ENCODE measurements at regions not wholly inside any gene's neighbourhood (a gene's known extent, or its start where the extent isn't known, plus 50 kb on each side); places are given as distances from the start of the nearest gene placed in this dataset.

DNA sequence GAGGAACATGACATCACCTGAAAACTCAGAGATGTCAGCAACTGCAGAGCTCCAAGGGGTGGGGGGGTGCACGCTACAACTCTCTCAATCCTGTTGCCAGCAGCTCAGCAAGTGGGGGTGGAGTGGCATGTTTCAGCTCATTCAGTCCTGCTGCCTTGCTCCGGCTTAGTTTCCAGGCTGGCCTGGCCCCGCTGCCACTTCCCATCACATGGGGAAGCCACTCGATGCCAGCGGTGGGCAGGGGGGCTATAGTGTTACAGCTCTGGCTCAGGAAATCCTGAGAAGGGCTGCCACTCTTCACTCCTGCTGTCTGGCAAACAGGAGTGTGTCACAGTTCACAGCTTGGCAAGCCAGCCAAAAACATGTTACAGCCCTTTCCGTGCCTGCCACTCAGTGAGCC is 356.5 kb upstream of the GULP1 start:
- DNase-seq (ENCODE audit: low spot score): no peak

DNA sequence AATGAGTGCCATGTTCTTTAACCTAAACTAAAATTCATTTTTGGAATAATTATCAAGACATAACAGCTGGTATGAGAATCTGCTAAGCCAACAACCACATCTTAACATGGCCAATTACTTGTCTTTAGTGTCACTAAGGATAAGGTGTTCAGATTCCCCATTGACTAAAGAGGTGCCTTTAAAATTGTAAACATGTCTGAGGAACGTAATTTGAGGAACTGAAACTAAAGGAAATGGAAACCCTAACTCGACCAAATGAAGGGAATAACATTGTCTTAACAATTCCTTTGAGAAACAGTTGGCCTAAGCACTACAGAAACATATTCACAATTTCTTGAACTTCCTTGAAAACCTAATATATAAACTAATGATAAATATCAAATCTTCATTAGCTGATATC is 355.4 kb upstream of the GULP1 start:
- DNase-seq (ENCODE audit: low spot score): no peak

DNA sequence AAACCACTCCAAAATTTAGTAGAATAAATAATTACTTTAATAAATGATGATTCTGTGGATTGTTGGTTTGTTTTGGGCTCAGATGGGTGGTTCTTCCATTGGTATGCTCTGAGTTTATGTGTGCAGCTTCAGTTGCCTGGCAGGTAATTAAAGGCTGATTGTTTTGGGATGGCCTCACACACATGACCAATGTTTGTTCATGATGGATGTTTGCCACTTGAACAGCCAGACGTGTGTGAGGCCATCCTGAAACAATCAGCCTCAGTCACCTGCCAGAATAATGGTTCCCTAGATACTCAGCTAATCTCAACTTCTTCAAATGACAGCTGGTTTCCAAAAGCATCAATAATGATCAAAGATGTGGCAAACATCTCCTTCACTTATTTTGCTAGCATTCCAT is 352.5 kb upstream of the GULP1 start:
- DNase-seq (ENCODE audit: low spot score): no peak

DNA sequence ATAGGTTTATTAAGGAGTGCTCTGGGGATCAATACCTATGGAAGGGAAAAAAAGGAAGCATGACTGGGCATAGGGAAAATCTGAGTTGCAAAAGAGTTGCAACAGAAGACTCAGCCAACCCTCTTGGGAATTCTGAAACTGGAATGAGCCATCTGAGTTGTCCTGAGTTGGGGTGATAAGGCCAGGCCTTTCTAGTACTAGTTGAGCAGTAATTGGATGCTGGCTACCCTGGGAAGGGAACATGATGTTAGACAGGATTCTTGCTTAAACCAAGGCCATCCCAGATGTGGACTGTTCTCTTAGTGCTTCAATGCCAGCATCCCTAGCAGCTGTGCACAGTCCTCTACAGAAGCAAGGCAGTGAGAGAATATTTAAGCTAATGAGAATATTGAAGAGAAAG is 348.8 kb upstream of the GULP1 start:
- DNase-seq (ENCODE audit: low spot score): no peak

DNA sequence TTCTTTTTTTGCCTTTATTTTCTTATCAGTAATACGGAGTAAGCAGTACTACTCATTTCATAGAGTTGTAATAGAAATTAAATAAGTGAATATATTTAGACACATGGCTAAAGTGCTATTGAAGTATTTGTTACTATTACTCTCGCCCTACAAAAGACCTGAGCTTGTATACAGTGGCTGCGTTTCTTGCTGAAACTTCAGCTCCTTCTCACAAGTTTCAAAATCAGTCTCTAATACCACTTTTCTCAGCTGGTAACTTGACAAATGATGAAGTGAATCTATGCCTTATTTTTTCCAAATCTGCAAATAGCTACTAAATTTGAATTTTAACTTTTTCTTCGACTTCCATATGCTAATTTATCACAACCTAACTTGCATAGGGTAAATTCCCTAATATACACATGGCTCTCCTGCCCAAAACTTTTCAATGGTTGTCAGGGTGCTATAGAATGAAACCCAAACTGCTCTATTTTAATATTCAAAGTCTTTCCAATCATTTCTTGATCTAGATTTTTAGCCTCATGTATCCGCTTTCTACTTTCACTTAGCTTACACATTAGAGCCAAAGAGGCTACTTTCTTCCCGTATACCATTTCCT is 347.8 kb upstream of the GULP1 start:
- no peak for DNase-seq (ENCODE audit: low spot score)

DNA sequence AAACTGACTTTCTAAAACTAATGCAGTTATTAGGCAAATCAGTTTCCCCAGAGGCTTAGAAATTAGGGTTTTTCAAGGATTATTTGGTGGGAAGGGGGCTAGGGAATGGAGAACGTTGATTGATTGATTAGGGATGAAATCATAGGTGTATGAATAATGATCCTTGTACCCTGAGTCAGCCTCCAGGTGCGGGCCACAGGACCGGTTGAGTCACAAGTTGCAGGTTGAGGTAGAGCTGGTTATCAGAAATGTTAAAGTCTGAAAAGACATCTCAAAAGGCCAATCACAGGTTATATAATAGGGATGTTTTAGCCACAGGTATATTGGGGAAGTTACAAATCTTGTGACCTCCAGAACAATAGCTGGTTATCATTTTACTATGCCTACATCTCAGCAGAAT is 341.8 kb upstream of the GULP1 start:
- no peak for DNase-seq (ENCODE audit: low spot score)

DNA sequence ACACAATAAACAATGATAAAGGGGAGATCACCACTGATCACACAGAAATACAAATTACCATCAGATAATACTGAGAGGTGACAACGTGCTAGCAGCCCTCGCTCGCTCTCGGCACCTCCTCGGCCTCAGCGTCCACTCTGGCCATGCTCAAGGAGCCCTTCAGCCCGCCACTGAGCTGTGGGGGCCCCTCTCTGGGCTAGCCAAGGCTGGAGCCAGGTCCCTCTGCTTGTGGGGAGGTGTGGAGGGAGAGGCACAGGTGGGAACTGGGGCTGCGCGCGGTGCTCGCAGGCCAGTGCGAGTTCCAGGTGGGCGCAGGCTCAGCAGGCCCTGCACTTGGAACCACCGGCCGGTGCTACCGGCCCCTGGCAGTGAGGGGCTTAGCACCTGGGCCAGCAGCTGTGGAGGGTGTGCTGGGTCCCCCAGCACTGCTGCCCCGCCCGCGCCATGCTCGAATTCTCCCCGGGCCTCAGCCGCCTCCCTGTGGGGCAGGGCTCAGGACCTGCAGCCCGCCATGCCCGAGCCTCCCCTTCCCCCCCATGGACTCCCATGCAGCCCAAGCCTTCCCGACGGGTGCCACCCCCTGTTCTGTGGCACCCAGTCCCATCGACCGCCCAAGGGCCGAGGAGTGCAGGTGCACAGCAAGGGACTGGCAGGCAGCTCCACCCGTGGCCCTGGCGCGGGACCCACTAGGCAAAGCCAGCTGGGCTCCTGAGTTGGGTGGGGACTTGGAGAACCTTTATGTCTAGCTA is 340.0 kb upstream of the GULP1 start:
- DNase-seq (ENCODE audit: low spot score): no peak

DNA sequence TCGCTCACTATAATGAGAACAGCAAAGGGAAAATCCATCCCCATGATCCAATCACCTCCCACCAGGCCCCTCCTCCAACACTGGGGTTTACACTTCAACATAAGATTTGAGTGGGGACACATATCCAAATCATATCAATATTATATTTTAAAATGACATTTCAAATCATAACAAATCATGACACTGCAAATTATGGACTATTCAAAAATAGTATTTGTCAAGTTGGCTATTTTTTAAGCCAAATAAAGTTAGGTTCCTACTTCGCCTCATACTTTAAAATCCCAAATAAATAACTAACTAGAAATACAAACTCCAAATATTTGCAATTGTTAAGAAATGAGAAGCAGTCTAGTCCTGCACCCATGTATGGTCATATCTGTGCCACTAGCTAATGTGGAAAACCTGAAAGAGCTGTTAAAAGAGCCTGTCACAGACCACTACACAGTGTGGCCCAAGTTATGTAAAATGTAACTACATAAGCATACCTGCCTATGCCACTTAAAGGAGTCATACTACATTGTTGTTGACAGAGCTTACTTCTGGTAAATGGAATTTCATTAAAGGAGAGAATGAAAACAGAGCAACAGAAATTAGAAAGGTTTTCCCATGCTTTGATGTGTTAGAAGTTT is 334.7 kb upstream of the GULP1 start:
- DNase-seq (ENCODE audit: low spot score): no peak

DNA sequence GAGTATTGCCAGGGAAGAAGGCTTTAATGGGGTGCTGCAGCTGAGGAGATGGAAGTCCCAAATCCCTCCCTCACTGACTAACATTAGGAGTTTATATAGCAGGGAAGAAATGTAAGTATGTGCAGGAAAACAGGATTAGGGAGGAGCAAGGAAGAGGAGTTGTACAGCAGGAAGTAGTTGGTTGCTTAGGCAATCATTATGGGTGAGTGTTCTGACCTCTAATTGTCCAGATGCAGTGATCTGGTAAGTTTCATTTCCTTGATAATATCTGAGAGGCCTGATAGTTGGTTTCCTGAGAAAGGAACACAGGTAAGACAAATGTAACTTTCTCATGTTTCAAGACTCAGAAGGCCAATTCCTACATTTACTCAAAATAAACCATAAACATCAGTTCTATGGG is 331.9 kb upstream of the GULP1 start:
- DNase-seq (ENCODE audit: low spot score): no peak

DNA sequence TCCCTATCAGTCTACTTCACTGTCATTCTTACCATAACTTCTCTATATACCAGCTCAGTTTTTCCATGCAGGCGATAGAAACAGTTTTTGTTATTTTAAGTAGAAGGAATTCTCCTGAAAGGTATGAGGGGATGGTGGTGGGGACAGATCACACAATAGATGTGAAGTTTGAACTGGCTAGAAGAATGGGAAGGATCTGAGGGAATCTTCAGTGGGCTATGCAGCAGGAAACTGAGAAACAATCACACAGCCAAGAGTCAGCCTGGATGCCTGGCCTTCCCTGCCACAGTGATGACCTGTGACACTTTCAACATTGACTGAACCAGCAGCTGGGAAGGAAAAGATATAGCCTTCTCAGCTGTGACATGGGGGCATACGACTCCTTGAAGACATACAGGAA is 329.1 kb upstream of the GULP1 start:
- no peak for DNase-seq (ENCODE audit: low spot score)

DNA sequence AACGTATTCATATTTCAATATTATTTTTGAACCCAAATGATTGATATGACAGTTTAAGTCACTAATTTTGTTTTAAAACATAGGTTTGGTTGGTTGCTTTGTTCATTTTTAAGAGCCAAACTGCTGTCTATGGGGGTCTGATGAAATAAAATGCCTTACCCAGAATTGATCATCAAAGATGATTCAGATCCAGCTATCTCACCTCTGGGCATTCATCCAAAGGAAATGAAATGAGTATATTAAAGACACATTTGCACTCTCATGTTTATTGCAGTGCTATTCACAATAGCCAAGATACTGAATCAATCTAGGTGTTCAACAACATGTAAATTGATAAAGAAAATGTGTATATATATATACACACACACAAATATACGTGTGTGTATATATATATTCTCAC is 326.9 kb upstream of the GULP1 start:
- no peak for DNase-seq (ENCODE audit: low spot score)

DNA sequence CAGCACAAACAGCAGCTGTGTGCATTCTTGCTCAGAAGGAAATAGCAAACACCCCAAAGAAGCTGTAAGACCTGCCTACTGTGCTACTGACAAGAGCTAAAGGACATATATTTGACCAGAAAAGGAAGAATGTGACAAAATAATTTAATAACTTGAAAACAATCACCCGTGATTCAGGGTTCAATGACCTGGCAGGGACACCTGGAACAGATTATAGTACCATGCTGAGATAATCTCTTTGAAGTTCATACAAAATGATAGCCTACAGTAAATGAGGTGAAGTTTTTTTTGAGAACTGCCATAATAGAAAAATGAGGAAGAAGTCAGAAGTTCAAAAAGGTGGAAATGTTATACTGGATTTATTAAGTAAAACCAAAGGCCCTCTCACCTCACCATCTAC is 324.8 kb upstream of the GULP1 start:
- no peak for DNase-seq (ENCODE audit: low spot score)

DNA sequence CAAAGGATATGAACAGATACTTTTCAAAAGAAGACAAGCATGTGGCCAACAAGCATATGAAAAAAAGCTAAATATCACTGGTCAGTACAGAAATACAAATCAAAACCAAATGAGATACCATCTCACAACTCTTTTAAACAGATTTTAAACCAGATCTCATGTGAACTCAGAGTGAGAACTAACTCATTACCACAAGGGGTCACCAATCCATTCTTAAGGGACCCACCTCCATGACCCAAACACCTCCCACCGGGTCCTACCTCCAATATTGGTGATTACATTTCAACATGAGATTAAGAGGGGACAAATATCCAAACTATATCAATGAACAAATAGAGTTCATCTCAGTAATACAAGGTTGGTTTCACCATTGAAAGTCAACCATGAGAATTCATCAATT is 319.8 kb upstream of the GULP1 start:
- DNase-seq (ENCODE audit: low spot score): no peak

DNA sequence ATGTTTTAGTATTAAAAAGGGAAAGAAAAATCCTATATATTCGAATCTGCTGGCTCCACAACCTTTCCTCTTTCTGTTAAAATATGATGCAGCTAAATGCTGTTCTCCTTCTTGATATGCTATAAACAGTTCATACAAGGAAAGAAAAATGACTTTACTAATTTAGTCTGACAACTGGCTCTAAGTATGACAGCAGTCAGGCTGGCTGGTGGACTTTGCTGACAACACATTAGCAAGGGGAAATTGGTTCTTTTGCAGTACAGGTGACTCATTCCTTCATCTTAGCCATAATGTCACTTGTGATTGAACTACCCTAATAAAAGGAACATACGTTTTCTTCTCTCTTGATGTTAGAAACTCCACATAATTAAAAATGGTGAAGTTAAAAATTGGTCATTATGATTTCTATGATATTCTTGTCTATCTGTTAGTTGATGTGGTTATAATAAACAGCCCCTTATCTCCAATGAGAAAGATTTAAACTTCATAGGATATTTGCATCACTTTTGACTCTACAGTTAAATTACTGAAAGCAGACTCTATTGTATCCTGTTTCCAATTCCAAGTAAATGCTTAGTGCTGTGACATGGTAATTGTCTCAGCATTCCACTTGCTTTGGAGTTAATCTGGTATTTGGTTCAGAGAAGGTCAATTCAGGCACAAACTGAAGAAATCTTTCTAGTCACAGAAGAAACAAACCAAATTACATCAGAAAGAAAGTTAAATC is 315.3 kb upstream of the GULP1 start:
- DNase-seq (ENCODE audit: low spot score): no peak

DNA sequence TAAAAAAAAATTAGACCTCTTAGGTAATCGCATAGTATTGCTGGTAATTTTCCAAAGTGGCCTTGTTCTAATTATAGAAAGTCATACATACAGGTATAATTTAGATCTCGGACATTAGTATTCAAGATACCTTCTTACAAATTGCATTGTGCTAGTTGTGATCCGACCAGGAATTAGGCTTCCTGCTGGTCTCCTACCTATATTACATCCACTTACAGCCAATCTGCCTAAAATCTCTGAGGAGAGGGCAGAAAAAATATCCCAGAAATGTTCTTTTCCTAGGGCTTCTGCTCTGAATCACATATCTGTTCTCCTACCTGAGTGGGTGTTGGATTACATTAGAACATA is 314.7 kb upstream of the GULP1 start:
- no peak for DNase-seq (ENCODE audit: low spot score)

DNA sequence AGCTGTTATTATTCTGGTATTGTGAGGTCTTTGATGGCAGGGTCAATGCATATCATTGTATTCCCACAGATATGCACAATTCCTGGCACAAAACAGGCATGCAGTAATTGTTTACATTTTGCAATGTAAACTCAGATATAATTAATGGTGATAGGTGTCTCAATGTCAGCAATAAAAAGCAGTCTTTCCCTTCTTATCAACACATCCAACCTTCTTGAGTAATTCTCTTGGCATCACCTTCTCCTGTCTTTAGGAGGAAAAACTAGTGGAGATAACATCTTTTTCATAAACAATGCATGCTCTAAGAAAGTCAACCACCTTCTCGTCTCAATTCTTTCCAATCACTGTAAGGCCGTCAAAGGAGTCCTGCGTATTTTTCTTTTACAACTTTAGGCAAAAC is 313.3 kb upstream of the GULP1 start:
- DNase-seq (ENCODE audit: low spot score): no peak

DNA sequence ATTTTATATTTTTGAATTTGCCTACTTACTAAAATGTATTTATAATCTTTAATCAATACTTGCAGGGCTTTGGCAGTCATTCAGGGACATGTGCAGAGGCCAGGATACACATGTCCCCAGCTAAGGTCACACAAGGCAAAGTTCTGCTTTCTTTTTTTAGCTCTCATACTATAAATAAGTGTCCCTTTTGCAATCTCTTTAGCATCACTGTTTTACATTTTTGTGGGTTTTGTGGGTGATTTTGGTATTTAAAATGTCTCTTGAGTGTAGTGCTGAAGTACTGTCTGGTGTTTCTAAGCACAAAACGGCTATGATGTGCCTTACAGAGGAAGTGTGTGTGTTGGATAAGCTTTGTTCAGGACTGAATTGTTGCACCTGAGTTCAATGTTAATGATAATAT is 309.0 kb upstream of the GULP1 start:
- no peak for DNase-seq (ENCODE audit: low spot score)

DNA sequence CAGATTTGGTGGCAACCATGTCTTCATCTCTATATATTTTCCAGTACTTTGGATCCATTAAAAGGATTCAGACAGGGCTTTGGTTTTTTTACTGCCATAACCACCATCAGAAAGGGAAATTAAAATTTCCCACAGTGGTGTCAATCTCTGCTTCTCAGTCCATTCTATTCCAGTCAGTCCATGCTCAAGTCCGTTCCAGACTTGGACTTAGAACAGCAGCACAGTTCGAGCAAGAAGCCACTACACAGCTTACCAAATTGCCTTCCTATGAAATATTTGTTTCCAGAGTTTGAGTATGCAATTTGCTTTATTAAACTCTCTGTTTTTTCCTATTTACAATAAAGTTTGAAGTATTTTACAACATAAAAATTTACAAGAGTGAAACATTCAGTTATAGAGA is 306.5 kb upstream of the GULP1 start:
- no peak for DNase-seq (ENCODE audit: low spot score)

DNA sequence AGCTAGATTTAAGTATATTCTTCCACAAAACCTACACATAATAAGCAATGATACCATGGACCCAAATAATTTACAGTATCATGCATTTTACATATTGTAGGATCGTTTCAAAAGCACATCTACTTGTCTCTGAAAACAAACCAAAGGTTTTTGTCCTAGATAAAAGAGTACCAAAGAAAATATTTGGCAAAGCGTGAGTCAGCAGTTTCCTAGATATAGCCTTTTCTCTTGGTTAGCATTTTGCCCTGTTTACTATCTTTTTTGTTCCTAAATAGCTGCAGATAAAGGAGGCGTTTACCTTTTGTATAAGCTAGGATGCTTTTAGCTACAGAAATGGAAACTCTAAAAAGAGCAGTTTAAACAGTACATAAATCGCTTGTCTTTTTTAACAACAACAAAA is 305.8 kb upstream of the GULP1 start:
- DNase-seq (ENCODE audit: low spot score): no peak

DNA sequence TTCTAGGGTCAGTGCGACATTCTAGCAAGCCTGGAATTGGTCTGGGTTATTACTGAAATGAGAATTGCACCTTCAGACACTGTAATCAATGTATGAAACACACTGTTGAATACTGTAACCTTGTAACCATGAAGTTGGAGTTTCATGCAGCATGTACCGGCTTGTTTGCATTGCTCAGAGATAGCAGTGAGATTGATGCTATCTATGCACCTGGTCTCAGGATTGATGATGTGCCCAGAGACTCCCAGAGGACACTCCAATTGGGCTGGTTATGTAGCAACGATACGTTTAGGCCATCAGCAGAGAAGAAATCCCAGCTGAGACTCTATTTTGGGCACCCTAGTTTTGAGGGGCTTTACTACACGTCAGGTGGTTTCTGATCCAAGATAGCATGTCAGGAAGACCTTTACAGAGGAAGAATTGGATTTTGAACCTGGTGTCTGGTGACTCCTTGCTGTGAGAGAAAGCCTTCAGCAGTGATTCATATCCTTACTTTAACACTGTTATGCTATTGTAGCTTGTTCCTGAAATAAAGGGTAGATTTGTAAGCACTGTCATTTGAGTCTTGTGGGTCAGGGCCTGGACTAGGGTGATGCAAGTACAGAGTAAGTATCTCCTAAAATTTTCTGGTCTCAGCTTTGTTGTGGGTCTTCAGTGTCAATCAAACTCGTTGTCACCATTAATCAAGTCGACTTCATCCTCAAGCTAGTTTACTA is 305.1 kb upstream of the GULP1 start:
- no peak for DNase-seq (ENCODE audit: low spot score)

DNA sequence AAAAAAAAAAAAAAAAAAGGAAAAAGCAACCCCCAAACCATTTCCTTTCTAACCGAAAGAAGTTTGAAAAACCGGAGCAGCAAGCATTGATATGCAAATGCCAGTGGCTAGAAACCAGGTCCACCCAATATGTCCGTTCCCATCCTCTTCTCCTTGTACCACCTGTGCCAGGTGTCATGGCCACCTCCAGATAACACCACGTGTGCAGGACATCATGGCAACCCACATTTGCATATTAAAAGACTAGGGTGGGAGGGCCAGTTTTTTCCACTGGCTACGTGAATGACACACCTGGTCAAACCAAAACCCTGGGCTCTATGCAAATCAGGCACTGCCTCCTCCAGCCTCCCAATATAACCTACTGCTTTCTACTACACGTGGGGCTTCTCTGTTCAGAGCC is 303.3 kb upstream of the GULP1 start:
- DNase-seq (ENCODE audit: low spot score): no peak

DNA sequence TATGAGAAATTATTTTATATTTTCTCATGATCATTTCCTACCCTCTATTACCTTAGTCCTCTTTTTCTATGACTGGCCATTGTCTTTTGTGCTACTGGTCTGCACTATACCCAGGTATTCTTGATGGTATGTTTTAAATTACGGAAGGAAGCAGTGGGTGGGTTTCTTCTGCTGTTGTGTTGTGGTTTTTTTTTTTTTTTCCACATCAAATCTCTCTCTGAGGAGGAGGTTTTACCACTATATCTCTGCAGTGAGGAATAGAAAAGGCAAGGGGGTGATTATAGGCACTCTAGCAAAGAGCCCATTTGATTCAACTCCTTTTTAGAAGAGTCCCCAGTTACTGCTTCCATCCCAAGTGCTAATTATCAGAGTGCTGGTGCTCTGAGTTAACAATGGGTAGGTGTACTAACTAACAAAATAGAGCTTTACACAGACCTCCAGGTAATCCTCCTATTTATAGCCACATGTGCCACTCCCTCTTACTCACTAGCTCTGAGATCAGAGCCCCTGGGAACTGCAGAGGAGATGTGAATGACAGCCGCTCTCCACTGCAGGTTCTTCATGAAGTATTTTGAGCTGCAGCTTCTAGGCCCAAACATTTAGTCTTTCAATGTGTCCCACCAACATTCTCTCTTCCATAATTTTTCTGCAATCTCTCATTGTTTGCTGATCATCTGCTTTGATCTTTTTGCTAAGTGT is 301.6 kb upstream of the GULP1 start:
- no peak for DNase-seq (ENCODE audit: low spot score)

All from hematopoietic multipotent progenitor cell treated with erythropoietin and hydrocortisone succinate and interleukin-3 and kit ligand, for 15 days (in vitro differentiated cells).